G401 (cell line): ENCODE measurements at regions not wholly inside any gene's neighbourhood (a gene's known extent, or its start where the extent isn't known, plus 50 kb on each side); places are given as distances from the start of the nearest gene placed in this dataset.

Experiments used
- DNase-seq: peaks from one replicate; pipeline ENCODE4 v3.0.0-alpha.2; 2015; ENCODE audit warnings: low spot score
- in situ Hi-C: cut with HindIII; loops from 2 replicates; pipeline ENCODE4 v1.10.0; 2016; ENCODE audit warnings: low sequenced_read_pairs, mixed read lengths

DNA sequence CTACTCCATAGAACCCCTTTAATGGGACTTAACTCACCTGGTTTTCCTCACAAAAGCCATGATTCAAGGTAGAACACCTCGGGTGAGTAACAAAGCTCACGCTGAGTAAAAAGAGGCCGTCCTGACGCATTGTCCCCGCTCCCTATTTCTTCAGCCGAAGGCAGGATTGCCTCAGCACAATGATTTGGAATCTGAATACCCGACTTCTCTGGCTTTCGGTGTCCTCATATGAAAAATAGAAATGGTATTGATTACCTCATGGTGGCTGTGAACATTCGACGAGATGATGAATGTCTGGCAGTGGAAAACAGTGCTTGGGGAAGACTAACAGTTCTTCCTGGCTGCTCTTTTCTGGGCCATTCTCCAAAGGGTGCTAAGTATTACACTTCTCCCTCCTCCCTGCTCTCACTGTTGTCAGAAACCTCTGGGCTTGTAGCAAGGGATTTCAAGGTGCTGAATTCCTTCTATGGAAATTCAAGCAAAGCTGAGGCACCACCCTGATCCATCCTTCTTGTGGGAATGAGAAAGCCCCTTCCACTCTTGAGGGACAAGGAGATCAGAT lies 148.3 kb downstream of the C1orf94 start:
- in situ Hi-C loops: no loop called here

GRCh38 chr1:34328281-34328799 lies 151.6 kb downstream of the C1orf94 start:
- no peak for DNase-seq
- in situ Hi-C loops: no loop called here

More for the DNA sequence above, 148.3 kb downstream of the C1orf94 start:
- DNase-seq: no peak

DNA sequence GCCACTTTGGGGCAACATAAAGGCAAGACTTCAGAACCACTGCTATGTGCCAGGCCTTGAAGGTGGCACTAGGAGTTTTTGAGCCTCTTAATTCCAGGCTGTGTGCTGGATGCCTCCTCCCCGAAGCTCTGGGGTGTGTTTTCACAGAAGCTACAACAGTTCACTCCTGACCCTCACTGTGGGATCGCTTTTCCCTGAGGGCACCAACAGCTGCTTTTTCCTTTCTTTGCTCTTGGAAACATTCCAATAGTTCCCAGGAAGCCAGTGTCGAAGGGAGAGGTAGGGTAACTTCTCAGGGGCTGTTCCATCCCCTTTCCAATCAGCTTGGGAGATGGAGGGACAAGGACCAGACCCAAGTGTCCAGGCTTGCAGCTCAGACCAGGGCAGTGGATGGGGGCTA lies 153.4 kb downstream of the C1orf94 start:
- DNase-seq: no peak
- in situ Hi-C loops: no loop called here

DNA sequence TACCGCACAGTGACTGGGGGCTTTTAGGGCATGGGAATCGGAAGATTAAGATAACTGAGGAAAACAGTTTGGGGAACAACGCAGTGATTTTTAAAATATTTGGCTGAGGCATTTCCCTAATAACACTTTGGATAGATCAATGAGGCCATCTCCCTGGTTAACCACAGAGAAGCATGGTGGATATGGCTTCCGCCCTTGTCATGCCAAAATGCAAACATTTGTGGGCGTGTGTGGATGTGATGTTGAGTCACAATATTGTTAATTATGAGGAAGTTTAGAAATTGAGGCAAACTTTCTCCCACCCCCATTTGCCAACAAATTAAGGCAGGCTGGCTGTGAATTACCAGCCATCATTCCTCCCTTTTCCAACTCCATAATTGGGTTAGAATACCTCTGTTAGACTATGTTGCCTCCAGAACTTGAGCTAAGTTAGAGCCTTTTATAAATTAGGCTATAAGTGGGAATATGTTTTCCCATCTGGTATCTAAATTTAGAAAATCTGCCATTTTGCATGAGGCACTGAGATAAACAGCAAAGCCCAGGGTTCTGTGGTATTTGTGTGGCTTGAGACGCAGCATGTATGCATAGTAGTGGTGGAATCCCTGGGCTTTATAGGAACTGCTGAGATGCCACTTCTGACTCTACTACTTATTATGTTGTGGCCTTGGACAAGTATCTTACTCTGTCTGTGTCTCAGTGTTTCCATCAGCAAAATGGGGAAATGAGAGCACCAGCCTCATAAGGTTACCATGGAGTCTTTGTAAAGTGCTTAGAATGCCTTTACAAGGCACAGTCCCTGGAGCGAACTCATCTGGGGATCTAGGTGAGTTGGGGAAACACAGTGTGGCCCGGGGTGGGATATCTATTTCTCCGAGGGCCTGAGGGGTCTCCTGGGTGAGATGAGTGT lies 154.6 kb downstream of the C1orf94 start:
- in situ Hi-C loops: no loop called here

DNA sequence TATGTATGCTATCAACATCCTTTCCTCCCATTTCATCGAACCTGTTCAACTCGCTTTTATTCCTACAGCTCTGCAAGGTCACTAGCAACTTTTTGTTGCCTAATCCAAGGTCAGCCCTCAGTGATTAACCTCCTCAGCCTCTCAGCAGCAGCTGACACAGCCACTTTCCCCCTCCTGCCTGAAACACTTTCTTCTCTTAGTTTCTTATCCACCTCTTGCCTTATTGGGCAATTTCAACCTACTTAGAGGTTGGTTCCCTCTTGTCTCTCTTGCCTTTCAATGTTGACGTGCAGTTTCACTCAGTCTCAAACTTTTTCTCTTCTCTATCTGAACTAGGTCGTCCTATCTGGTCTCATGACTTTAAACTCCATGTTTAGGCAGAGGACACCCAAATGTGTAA lies 156.3 kb downstream of the C1orf94 start:
- in situ Hi-C loops: no loop called here
- no peak for DNase-seq

More for the DNA sequence above, 154.6 kb downstream of the C1orf94 start:
- DNase-seq: no peak

DNA sequence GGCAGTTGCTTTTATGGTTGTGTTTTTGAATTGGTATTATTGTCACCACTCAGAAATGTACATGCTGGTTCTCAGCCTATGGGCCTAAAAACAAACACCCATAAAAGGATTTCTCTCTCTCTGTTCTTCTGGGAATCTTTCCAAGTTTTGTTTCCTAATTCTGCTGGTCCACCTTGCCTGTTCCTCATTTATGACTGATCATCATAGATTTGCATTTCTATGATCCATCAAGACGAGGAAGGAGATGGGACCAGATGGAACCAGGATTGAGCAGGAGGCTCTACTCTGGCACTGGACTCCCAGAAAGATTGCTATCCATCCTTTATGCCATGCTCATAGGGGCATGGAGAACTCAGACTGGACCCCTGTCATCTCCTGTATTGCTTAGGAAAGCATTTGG lies 162.2 kb downstream of the C1orf94 start:
- in situ Hi-C loops: no loop called here

DNA sequence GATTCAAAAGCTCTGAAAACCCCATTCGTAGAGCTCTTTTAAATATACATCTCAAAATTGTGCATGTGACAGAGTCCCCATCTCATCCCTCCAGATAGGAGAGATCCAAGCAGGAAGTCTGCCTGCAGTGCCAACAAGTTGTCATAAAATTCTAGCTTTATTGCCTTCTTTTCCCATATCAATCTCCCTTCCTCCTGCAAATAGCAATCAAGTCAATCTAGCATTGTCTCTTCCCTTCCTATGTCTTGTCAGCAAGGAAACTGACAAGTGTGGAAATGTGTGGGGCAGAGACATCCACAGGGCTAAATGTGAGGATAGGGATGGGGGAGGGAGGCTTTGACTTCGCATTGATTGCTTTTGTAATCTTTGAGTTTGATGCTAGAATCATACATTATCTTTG lies 165.2 kb downstream of the C1orf94 start:
- in situ Hi-C loops: no loop called here
- no peak for DNase-seq

More for the DNA sequence above, 162.2 kb downstream of the C1orf94 start:
- no peak for DNase-seq

DNA sequence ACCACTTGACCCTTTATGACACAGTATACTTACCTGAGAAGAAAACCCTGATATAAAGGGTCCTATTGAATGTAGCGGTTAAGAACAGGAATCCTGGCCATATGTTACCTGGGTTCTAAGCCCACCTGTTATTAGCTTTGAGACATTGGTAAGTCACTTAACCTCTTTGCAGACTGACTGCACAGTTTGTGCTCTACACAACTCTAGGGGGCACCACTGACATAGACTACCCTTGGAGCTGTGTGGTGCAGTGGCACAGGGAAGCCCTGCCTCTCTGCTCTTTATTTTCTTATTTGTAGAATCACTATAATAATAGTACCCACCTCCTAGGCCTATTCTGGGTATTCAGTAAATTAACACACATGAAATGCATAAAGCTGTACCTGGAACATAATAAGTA lies 165.6 kb downstream of the C1orf94 start:
- no peak for DNase-seq
- in situ Hi-C loops: no loop called here

DNA sequence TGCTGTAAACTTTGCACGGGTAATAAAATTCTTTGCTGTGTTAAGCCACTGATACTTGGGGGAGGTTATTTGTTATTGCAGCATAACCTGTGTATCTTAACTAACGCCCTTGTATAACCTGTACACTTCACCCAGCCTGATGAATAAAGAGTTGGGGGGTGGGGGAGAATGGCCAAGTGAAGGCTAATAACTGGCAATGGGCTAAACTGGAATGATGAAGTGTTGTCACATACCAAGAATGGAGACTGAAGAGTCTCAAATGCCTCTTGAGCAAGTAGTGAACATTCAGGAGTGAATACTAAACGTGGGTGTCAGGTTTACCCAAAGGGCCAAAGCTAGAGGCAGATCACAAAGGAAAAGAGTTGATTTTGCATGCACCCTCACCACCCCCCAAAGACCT lies 169.4 kb downstream of the C1orf94 start:
- in situ Hi-C loops: no loop called here
- no peak for DNase-seq

GRCh38 chr1:34353409-34353808 lies 176.7 kb downstream of the C1orf94 start:
- DNase-seq: no peak
- in situ Hi-C loops: no loop called here

DNA sequence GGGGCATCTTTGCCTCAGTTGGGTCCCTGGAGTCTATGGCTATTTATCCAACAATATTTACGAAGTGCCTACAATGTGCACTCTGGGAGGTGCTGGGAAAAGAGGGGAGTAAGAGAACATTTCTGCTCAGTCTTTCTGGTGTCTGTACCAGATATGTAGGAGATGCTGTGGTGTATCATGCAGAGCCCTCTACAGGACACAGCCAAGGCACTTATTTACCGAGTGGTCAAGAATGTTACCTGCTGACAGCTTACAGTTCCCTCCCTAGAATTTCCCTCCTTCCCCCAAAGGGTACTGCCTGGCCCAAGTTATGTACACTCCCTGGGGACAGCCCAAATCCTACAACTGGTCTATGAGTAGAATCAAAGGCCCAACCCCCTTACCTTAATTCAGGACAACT lies 177.7 kb downstream of the C1orf94 start:
- DNase-seq: no peak
- in situ Hi-C loops: no loop called here

DNA sequence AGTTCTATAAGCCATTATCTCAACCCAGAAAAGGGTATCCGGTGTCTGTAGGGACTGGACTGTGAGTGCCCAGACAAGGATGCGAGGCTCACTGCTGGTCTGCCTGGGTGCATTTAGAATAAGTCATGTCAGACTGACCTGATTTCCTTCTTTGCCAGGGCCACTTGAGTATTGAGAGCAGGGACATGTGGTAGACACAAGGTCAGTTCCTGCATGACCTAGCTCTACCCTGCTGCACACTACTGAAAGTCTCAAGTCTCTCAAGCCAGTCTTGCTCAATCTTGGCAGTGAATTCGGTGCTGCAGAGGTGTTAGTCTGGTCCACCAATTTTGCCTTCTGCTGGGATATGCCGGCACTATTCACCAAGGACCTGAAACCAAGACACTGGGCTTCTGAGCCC lies 180.1 kb downstream of the C1orf94 start:
- DNase-seq: no peak
- in situ Hi-C loops: no loop called here

GRCh38 chr1:34358636-34359035 lies 181.9 kb downstream of the C1orf94 start:
- no peak for DNase-seq
- in situ Hi-C loops: no loop called here

GRCh38 chr1:34359411-34359810 lies 182.7 kb downstream of the C1orf94 start:
- in situ Hi-C loops: no loop called here
- DNase-seq: no peak

DNA sequence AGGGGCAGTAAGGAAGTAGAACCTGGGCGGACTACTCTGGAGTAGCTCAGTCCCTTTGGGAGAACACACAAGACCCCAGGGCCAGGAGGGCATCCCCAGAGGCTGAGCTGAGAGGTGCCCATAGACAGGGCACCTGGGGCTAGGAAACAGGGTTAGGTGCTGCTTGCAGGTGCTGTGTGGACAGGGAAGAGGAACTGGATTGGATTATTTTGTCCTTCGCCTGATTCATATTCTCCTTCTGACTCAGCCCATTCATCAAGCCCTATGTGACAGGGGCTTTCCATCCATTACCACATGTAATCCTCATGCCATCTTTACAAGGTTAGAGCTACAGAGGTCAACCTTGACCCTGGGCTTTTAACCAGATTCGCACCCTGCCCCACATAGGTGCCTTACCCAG lies 183.9 kb downstream of the C1orf94 start:
- no peak for DNase-seq
- in situ Hi-C loops: no loop called here

DNA sequence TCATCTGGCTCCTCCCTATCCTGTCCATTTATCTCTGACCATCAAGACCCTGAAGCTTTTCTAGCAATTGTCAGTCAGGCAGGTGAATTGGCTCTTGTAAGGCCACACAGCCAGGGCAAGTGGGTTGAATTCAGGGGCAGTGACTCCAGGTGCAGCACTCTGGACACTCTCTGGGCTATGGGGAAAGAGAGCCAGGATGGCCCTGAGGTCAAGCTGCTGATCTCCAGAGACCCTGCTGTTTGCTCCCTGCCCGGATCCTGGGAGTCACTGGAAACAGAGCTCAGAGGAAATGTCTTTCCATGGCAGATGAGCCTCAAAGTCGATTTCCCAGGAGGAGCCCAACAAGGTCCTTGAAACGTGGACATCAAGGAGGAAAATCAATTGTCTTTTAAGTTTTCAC lies 184.4 kb downstream of the C1orf94 start:
- in situ Hi-C loops: no loop called here
- DNase-seq: no peak

DNA sequence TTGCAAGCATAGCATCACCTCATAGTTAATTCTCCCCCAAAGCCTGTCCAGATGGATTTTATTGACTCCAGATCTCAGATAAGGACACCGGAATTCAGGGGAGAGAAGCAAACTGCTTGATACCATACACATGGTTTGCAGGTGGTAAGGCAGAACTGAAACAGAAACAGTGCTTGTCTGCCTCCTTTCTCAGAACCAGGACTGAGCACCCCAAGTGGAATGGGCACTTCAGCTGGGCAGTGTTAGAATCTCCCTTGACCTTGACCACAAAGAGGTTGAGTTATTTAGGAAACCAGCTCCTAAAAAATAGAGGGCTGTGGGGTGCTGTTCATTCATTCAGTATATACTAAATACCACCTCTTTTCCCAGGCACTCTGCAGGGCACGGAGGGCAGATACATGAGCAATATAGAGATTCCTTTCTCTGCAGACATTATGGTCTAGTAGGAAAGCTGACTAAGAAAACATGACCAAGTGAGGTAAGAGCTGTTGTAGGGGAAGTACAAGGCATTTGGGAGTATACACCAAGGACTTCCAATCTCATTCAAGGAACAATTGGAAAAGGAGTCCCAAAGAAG lies 185.2 kb downstream of the C1orf94 start:
- in situ Hi-C loops: no loop called here
- no peak for DNase-seq

DNA sequence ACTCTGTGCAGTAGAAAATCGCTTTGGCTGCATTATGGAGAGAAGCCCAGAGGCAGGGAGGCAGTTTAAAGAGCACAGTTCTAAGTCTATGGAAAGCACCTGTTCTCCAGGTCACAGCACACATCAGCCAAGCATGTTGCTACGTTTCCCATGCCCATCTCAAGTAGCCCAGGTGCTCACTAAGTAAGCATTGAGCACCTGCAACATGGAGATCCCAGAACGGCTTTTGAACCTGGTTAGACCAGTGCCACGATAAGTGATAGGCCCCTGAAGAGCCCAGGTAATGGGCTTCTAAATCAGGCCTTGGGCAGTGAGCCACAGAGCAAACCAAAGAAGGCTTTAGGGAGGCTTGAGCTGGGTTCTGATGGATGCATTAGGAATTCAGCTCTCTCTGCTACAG lies 186.2 kb downstream of the C1orf94 start:
- DNase-seq: no peak
- in situ Hi-C loops: no loop called here

DNA sequence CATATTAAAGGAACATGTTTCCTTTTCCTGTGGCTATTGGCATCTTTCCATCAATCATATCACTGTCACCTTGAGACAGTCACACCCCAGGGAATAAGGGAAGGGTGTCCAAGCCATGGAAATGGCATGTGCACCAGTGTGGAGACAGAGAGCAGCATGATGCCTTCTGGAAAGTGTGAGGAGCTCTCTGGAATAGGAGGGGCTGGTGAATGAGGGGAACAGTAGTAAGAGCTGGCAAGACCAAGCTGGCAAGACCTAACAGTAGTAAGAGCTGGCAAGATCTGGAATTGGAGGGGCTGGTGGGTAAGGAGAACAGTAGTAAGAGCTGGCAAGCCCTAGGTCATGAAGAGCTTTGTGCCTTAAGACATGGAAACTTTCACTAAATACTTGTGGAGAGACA lies 186.7 kb downstream of the C1orf94 start:
- DNase-seq: no peak
- in situ Hi-C loops: no loop called here

DNA sequence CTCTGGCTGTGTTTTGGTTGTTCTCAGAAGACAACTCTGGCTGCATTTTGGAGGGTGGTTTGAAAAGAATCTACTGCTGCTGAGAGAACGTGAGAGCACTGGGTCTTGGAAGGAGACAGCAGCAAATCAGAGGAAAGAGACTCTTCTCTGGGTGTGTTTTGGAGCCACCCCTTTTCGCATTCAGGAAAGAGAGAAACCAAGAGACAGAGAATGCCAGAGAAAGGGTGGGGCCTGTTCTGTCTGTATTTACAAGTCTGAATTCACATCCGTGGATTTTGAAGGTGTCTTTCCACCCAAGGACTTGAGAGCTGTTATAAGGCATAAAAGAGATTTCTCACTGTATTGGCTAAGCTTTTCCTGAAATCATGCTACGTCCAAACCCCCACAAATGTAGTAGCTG lies 187.2 kb downstream of the C1orf94 start:
- in situ Hi-C loops: no loop called here

More for the DNA sequence above, 187.2 kb downstream of the C1orf94 start:
- no peak for DNase-seq
